A549 (cell line): ENCODE measurements at regions not wholly inside any gene's neighbourhood (a gene's known extent, or its start where the extent isn't known, plus 50 kb on each side); places are given as distances from the start of the nearest gene placed in this dataset.

Source experiments
- ATAC-seq, 2 experiments: fragments of 200-7000 bp in 1 of 2; fragments of >200 bp in 1 of 2; cut with Nextera tagmentation in 1 of 2; cut with Tn5 transposase in 1 of 2; 3 replicates each; pipeline versions ENCODE4 v1.8.0 to v1.9.1; 2018 to 2020; ENCODE audit warnings: mild to moderate bottlenecking in 1 of 2, moderate library complexity in 1 of 2
- CTCF ChIA-PET: fragments of 300-600 bp; sonication (Branson Sonifier 250); formaldehyde crosslinking; extraction: SDS; loops from one replicate; lab custom pipeline; 2021; ENCODE audit warnings: antibody characterized with exemption, inconsistent platforms; lab: Yijun Ruan, JAX
- POLR2A ChIA-PET: fragments of 350-600 bp; formaldehyde crosslinking; extraction: SDS; loops from one replicate; lab custom pipeline; 2021; ENCODE audit warnings: antibody characterized with exemption, inconsistent platforms; lab: Yijun Ruan, JAX
- DNase-seq, 2 experiments: peaks; one replicate each; pipeline versions ENCODE4 v3.0.0 to v3.0.0-alpha.2; 2011 to 2016; ENCODE audit warnings: low read depth in 1 of 2, low spot score in 1 of 2
- FAIRE-seq: peaks from 2 replicates; lab custom pipeline; 2011; peaks lifted over from hg19 to GRCh38; lab: Jason Lieb, UNC
- H3K27ac ChIP-seq, 2 experiments: fragments of >200 bp; sonication (Bioruptor Twin); formaldehyde crosslinking; 3 replicates each; pipeline ENCODE4 v1.5.1; 2016 to 2017
- H3K4me1 ChIP-seq: fragments of >200 bp; sonication (Bioruptor Twin); formaldehyde crosslinking; 3 replicates; pipeline ENCODE4 v1.6.1; 2016
- H3K4me2 ChIP-seq: fragments of >200 bp; sonication (Bioruptor Twin); formaldehyde crosslinking; 3 replicates; pipeline ENCODE4 v1.6.1; 2016
- H3K4me3 ChIP-seq: fragments of >200 bp; sonication (Bioruptor Twin); formaldehyde crosslinking; 3 replicates; pipeline ENCODE4 v1.5.1; 2016
- H3K9me3 ChIP-seq: fragments of >200 bp; sonication (Bioruptor Twin); formaldehyde crosslinking; 3 replicates; pipeline ENCODE4 v1.6.1; 2016
- CEBPB ChIP-seq, 2 experiments: fragments of >200 bp in 1 of 2; sonication (Bioruptor Twin) in 1 of 2; formaldehyde crosslinking in 1 of 2; IDR thresholded peaks; 2 replicates each; pipeline ENCODE4 v1.6.1; 2012 to 2016
- EHF ChIP-seq: fragments of 250-450 bp; sonication (Bioruptor Pico); IDR thresholded peaks from 2 replicates; pipeline ENCODE4 v1.5.0; 2020; ENCODE audit warnings: mild to moderate bottlenecking
- ELK1 ChIP-seq: fragments of 150-350 bp; IDR thresholded peaks from 2 replicates; pipeline ENCODE4 v1.6.1; 2014; ENCODE audit warnings: low read depth, mild to moderate bottlenecking, low read length
- EP300 ChIP-seq, 2 experiments: fragments of >200 bp; sonication (Bioruptor Twin); formaldehyde crosslinking; IDR thresholded peaks; 2 replicates in 1 of 2; 3 replicates in 1 of 2; pipeline ENCODE4 v1.6.1; 2016 to 2017
- FOSB ChIP-seq: fragments of 250-450 bp; sonication (Bioruptor Pico); IDR thresholded peaks from 2 replicates; pipeline ENCODE4 v1.5.0; 2020; ENCODE audit warnings: mild to moderate bottlenecking, moderate library complexity
- HEYL ChIP-seq: fragments of 250-450 bp; sonication (Bioruptor Pico); IDR thresholded peaks from 2 replicates; pipeline ENCODE4 v1.8.0; 2021; ENCODE audit warnings: mild to moderate bottlenecking, moderate library complexity
- HOXB13 ChIP-seq: fragments of 250-450 bp; sonication (Bioruptor Pico); IDR thresholded peaks from 2 replicates; pipeline ENCODE4 v1.5.0; 2020; ENCODE audit warnings: low read depth, mild to moderate bottlenecking, moderate library complexity
- NFE2L2 ChIP-seq: fragments of 150-350 bp; conservative IDR thresholded peaks from 2 replicates; pipeline ENCODE4 v1.6.1; 2014; ENCODE audit warnings: low read length
- NPAS2 ChIP-seq: fragments of 250-450 bp; sonication (Bioruptor Pico); IDR thresholded peaks from 2 replicates; pipeline ENCODE4 v1.8.0; 2022; ENCODE audit warnings: mild to moderate bottlenecking, moderate library complexity, borderline replicate concordance
- NR3C1 ChIP-seq: fragments of >200 bp; sonication (Bioruptor Twin); formaldehyde crosslinking; IDR thresholded peaks from 3 replicates; pipeline ENCODE4 v1.6.1; 2017
- PBX3 ChIP-seq: IDR thresholded peaks from 2 replicates; pipeline ENCODE4 v1.6.1; 2012
- PHF8 ChIP-seq: fragments of 200-600 bp; sonication (generic); IDR thresholded peaks from 2 replicates; pipeline ENCODE4 v1.6.1; 2016; ENCODE audit warnings: low read depth, mild to moderate bottlenecking, antibody characterized with exemption, moderate library complexity, borderline replicate concordance
- RCOR1 ChIP-seq: fragments of 150-350 bp; IDR thresholded peaks from 2 replicates; pipeline ENCODE4 v1.6.1; 2014; ENCODE audit warnings: antibody characterized with exemption, low read length, low read depth
- TP53 ChIP-seq: fragments of 250-450 bp; sonication (Bioruptor Pico); IDR thresholded peaks from 2 replicates; pipeline ENCODE4 v1.5.0; 2021; ENCODE audit warnings: mild to moderate bottlenecking, moderate library complexity
- ZNF302 ChIP-seq: fragments of 250-450 bp; sonication (Bioruptor Pico); IDR thresholded peaks from 2 replicates; pipeline ENCODE4 v1.9.0; 2021; ENCODE audit warnings: inconsistent platforms, mild to moderate bottlenecking, moderate library complexity
- WGBS: methylation state at CpG from one replicate; pipeline ENCODE4 v1.1.6; 2017; ENCODE audit errors: missing lambda C conversion rate; 5-methylcytosine and 5-hydroxymethylcytosine counted together
- TF ChIP-seq, protein P1 (sequence below): fragments of 250-450 bp; sonication (Bioruptor Pico); IDR thresholded peaks from 2 replicates; pipeline ENCODE4 v1.5.0; 2020; ENCODE audit warnings: low read depth, mild to moderate bottlenecking, moderate library complexity
- TF ChIP-seq, protein P2 (sequence below): fragments of >200 bp; sonication (Bioruptor Twin); formaldehyde crosslinking; IDR thresholded peaks from 3 replicates; pipeline ENCODE4 v1.5.1; 2016

DNA sequence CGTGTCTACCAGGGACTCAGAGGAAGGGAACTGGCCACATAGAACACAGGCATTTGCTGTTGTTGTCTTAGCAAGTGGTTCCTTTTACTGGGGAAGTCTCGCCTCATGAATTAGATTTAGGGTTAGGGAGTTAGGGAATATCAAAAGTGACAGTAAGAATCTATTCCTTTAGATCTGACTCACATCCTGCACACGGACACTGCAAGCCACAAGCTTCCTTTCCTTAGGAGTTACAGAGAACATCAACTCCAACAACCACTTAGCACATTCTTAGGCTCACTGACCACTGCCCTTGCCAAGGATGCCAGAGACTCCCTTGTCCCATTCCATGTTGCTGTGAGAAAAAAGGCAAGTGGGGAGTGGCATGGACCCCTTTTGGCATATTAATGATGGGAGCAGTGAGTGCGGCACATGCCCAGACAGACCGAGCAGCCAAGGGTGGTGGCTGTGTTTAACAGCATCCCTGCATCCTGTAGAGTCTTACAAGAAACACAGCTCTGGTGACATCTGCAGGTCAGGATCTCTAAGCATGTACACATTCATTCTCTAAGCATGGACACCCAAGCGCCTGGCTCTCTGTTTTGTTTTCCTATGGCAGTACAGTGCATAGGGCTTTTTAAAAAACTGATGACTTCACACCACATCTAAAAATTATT, 745.6 kb upstream of the RAB6C start:
- H3K27ac ChIP-seq: no peak overlapping the region
- TF ChIP-seq EHF (CRISPR knock-in tag) (no peak), FOSB (CRISPR knock-in tag) (no peak), HOXB13 (CRISPR knock-in tag) (no peak), ELK1 (no peak), RCOR1 (no peak), NPAS2 (CRISPR knock-in tag) (no peak), EP300 (IDR thresholded peaks at IDR 0.05) (no peak), NR3C1 (no peak), PBX3 (no peak), CEBPB (IDR thresholded peaks at IDR 0.05) (no peak), PHF8 (no peak), NFE2L2 (no peak), TP53 (CRISPR knock-in tag) (no peak)
- TF ChIP-seq, protein P1, sequence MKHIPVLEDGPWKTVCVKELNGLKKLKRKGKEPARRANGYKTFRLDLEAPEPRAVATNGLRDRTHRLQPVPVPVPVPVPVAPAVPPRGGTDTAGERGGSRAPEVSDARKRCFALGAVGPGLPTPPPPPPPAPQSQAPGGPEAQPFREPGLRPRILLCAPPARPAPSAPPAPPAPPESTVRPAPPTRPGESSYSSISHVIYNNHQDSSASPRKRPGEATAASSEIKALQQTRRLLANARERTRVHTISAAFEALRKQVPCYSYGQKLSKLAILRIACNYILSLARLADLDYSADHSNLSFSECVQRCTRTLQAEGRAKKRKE (CRISPR knock-in tag): no peak
- TF ChIP-seq, protein P2, sequence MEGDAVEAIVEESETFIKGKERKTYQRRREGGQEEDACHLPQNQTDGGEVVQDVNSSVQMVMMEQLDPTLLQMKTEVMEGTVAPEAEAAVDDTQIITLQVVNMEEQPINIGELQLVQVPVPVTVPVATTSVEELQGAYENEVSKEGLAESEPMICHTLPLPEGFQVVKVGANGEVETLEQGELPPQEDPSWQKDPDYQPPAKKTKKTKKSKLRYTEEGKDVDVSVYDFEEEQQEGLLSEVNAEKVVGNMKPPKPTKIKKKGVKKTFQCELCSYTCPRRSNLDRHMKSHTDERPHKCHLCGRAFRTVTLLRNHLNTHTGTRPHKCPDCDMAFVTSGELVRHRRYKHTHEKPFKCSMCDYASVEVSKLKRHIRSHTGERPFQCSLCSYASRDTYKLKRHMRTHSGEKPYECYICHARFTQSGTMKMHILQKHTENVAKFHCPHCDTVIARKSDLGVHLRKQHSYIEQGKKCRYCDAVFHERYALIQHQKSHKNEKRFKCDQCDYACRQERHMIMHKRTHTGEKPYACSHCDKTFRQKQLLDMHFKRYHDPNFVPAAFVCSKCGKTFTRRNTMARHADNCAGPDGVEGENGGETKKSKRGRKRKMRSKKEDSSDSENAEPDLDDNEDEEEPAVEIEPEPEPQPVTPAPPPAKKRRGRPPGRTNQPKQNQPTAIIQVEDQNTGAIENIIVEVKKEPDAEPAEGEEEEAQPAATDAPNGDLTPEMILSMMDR: no peak
- TF ChIP-seq, all 56 proteins: peak for 0
- DNase-seq: peak in 1 of 2 experiments; percentile 10
- H3K9me3 ChIP-seq: no peaks in the 10 kb centered on the region
- peak in 1 of 2 experiments; percentile 52; a peak in 3 of 6 replicates for ATAC-seq
- FAIRE-seq: no peak
- no peak overlapping the region for H3K4me3 ChIP-seq
- no peaks in the 10 kb centered on the region for H3K4me1 ChIP-seq
- 22% methylated on average over 6 of the region's 6 CpGs for WGBS
- ChIA-PET POLR2A (no interaction called here), CTCF (no interaction called here)
- H3K4me2 ChIP-seq: no peak overlapping the region

- H3K4me2 ChIP-seq: no peak overlapping the region
- no peaks in the 10 kb centered on the region for H3K9me3 ChIP-seq
- DNase-seq: no peak
- ATAC-seq: no peak
- H3K27ac ChIP-seq: no peak overlapping the region
- no peak for TF ChIP-seq ZNF302 (CRISPR knock-in tag)
- no peak for TF ChIP-seq CEBPB (IDR thresholded peaks at IDR 0.05)
- no peak for TF ChIP-seq HEYL (CRISPR knock-in tag)
- no peak for TF ChIP-seq NPAS2 (CRISPR knock-in tag)
- no peaks in the 10 kb centered on the region for H3K4me1 ChIP-seq
- POLR2A ChIA-PET: no interaction called here
- no peak for FAIRE-seq
- no peak overlapping the region for H3K4me3 ChIP-seq
- CTCF ChIA-PET: no interaction called here
These were observed 742.9 kb upstream of the RAB6C start for GRCh38 chr2:129236601-129237000.
